ENCODE measurements at regions not wholly inside any gene's neighbourhood (a gene's known extent, or its start where the extent isn't known, plus 50 kb on each side); places are given as distances from the start of the nearest gene placed in this dataset.

GRCh38 chr13:48901781-48902180, 73.9 kb upstream of the FNDC3A start:
- in situ Hi-C loops (cut with HindIII; ENCODE audit: extremely low pct_ligation_motif_present, low pct_unique_long_range_greater_than_20kb): no loop called here
- Histone ChIP-seq H4K20me1 (ENCODE audit: insufficient read depth, low read length) (no peaks in the 10 kb centered on the region), H3K79me2 (ENCODE audit: insufficient read depth, low read length) (no peaks in the 10 kb centered on the region), H3K4me1 (ENCODE audit: insufficient read depth, low read length) (no peaks in the 10 kb centered on the region), H3K4me3 (replicated peaks in 1 of 3; ENCODE audit: insufficient read depth in 1 of 3, low read depth in 2 of 3, low read length in 3 of 3) (no peak overlapping the region), H3K4me2 (ENCODE audit: low read depth, low read length) (no peak overlapping the region), H3K27me3 (ENCODE audit: control insufficient read depth in 1 of 2, insufficient read depth in 2 of 2, low read length in 2 of 2) (no peaks in the 10 kb centered on the region; a peak in 1 of 5 replicates), H3K9ac (ENCODE audit: insufficient read depth, low read depth, low read length) (no peak overlapping the region), H3K36me3 (replicated peaks in 1 of 2; ENCODE audit: control insufficient read depth in 1 of 2, insufficient read depth in 2 of 2, low read length in 2 of 2) (no peaks in the 10 kb centered on the region), H3K9me3 (ENCODE audit: low read length) (no peaks in the 10 kb centered on the region), H2AFZ (ENCODE audit: low read length) (no peak overlapping the region), H3K27ac (ENCODE audit: extremely low read length, insufficient read depth, low read length) (no peak overlapping the region)
- DNase-seq (ENCODE audit: low spot score) (no peak), FAIRE-seq (no peak), ATAC-seq (no peak)
- no TSS peak for BruUV-seq (replicated peaks)
- intact Hi-C loops (cut with micrococcal nuclease; ENCODE audit: unreplicated experiment): no loop called here
- CTCF ChIA-PET (ENCODE audit: low intra/inter-chr PET ratio, low total read pairs): no interaction called here
- POLR2A ChIA-PET: no interaction called here
- TF ChIP-seq ZNF609 (CRISPR knock-in tag; IDR thresholded peaks at IDR 0.05; ENCODE audit: borderline replicate concordance): no peak
- TF ChIP-seq MAF1 (CRISPR knock-in tag; IDR thresholded peaks at IDR 0.05; ENCODE audit: borderline replicate concordance): no peak
- no peak for TF ChIP-seq GATAD1 (CRISPR knock-in tag; IDR thresholded peaks at IDR 0.05)
- no peak for TF ChIP-seq SKIL (CRISPR knock-in tag; IDR thresholded peaks at IDR 0.05; ENCODE audit: borderline replicate concordance)
- TF ChIP-seq MTERF4 (CRISPR knock-in tag; IDR thresholded peaks at IDR 0.05): no peak
- no peak for TF ChIP-seq ZNF343 (CRISPR knock-in tag; IDR thresholded peaks at IDR 0.05)
- TF ChIP-seq ZNF713 (CRISPR knock-in tag; IDR thresholded peaks at IDR 0.05): no peak
- no peak for TF ChIP-seq ZFP37 (CRISPR knock-in tag; IDR thresholded peaks at IDR 0.05; ENCODE audit: borderline replicate concordance)
- TF ChIP-seq FOXK2 (IDR thresholded peaks at IDR 0.05): no peak
- no peak for TF ChIP-seq REXO4 (CRISPR knock-in tag; IDR thresholded peaks at IDR 0.05; ENCODE audit: borderline replicate concordance)
- TF ChIP-seq NFE2 (CRISPR knock-in tag; IDR thresholded peaks at IDR 0.05): no peak
- TF ChIP-seq ZBTB7A (CRISPR knock-in tag; IDR thresholded peaks at IDR 0.05): no peak
- TF ChIP-seq FOSL2 (CRISPR knock-in tag; IDR thresholded peaks at IDR 0.05): no peak
- TF ChIP-seq AFF4 (CRISPR knock-in tag; IDR thresholded peaks at IDR 0.05): no peak

Data from HepG2 (cell line).